ENCODE measurements at regions not wholly inside any gene's neighbourhood (a gene's known extent, or its start where the extent isn't known, plus 50 kb on each side); places are given as distances from the start of the nearest gene placed in this dataset.

DNA sequence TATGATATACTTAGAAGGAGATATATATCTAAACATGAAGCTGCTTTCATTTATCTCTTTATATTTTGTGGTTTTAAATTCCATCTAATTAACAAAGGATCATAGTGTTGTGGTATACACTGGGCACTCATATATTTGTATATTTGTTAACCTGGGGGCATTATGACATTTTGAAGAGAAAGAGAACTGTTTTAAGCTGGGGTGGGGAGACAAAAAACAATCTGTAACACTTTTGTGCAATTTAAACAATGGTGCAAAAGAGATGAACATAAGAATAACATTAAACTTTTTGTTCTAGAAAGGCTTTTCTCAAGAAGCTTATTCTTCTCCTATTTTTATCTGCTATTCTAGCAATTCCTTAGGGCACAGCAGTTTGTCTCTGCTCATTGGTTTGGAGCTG lies 842.0 kb upstream of the CDH2 start:
- no peak for TF ChIP-seq SSRP1 (CRISPR knock-in tag; IDR thresholded peaks at IDR 0.05)
- no peak for TF ChIP-seq EZH2 (conservative IDR thresholded peaks at IDR 0.05; ENCODE audit: low read depth, low read length)
- no peak for TF ChIP-seq ZNF878 (CRISPR knock-in tag; IDR thresholded peaks at IDR 0.05)
